Transverse colon (tissue), 3 donors: ENCODE measurements at regions not wholly inside any gene's neighbourhood (a gene's known extent, or its start where the extent isn't known, plus 50 kb on each side); places are given as distances from the start of the nearest gene placed in this dataset.

Source experiments
- POLR2A ChIP-seq: fragments of 450-650 bp; IDR thresholded peaks from one replicate; pipeline ENCODE4 v1.6.1; 2016; ENCODE audit warnings: antibody characterized with exemption, mild to moderate bottlenecking, moderate library complexity
- TF ChIP-seq, protein P1 (sequence below), 5 experiments: fragments of 200-600 bp in 3 of 5; fragments of 450-650 bp in 2 of 5; sonication (generic) in 3 of 5; IDR thresholded peaks; 1 replicate in 2 of 5; 2 replicates in 3 of 5; pipeline ENCODE4 v1.5.1; 2016 to 2017; ENCODE audit warnings: antibody characterized with exemption in 5 of 5, inconsistent platforms in 3 of 5, mild to moderate bottlenecking in 2 of 5, moderate library complexity in 1 of 5

DNA sequence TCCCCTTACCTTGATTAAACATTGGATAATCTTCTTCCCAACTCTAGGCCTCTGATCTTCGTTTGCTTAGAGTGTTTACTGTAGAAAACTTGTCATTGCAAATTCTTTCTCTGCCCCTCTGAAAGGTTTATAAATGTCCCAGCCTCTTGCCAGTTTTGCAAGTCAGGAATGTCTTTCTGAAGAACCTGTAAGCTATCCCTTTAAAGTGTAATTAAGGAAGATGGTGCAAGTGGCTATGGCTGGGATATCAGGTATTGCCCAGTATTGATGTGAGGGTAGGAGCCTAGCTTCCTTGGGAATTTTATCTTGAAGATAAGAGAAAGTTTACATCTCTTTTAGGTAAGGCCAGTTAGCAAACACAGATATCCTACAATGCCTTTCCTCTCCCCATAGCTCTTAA, 211.0 kb upstream of the RIMS1 start:
- TF ChIP-seq, protein P1, sequence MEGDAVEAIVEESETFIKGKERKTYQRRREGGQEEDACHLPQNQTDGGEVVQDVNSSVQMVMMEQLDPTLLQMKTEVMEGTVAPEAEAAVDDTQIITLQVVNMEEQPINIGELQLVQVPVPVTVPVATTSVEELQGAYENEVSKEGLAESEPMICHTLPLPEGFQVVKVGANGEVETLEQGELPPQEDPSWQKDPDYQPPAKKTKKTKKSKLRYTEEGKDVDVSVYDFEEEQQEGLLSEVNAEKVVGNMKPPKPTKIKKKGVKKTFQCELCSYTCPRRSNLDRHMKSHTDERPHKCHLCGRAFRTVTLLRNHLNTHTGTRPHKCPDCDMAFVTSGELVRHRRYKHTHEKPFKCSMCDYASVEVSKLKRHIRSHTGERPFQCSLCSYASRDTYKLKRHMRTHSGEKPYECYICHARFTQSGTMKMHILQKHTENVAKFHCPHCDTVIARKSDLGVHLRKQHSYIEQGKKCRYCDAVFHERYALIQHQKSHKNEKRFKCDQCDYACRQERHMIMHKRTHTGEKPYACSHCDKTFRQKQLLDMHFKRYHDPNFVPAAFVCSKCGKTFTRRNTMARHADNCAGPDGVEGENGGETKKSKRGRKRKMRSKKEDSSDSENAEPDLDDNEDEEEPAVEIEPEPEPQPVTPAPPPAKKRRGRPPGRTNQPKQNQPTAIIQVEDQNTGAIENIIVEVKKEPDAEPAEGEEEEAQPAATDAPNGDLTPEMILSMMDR (IDR thresholded peaks at IDR 0.05), result no peak
- no peak for TF ChIP-seq POLR2A
